PC-9 (cell line): ENCODE measurements at regions not wholly inside any gene's neighbourhood (a gene's known extent, or its start where the extent isn't known, plus 50 kb on each side); places are given as distances from the start of the nearest gene placed in this dataset.

Experiments
- BruUV-seq: library from RNA; stranded (reverse); fragments of 400-500 nt; replicated peaks from 2 replicates; lab custom pipeline; 2021; lab: Mats Ljungman, UMichigan
- CTCF ChIA-PET: fragments of 300-600 bp; sonication (Branson Sonifier 250); formaldehyde crosslinking; loops from one replicate; lab custom pipeline; 2022; ENCODE audit warnings: antibody characterized with exemption; lab: Charles Lee
- POLR2A ChIA-PET: fragments of 300-600 bp; sonication (Branson Sonifier 250); formaldehyde crosslinking; loops from one replicate; lab custom pipeline; 2022; ENCODE audit warnings: antibody characterized with exemption; ENCODE audit not compliant: unreplicated experiment; lab: Charles Lee
- DNase-seq, 2 experiments: peaks; one replicate each; pipeline versions ENCODE4 v3.0.0 to v3.0.0-alpha.2; 2015 to 2022; ENCODE audit warnings: mixed read lengths in 1 of 2
- H2AFZ ChIP-seq: fragments of 200-600 bp; sonication (generic); 2 replicates; pipeline ENCODE4 v1.8.1; 2017; ENCODE audit warnings: antibody characterized with exemption
- H3F3A ChIP-seq: fragments of 200-600 bp; sonication (generic); 2 replicates; pipeline ENCODE4 v1.8.1; 2017; ENCODE audit warnings: antibody characterized with exemption, mild to moderate bottlenecking, low read depth; ENCODE audit not compliant: insufficient read depth
- H3K27ac ChIP-seq: fragments of 200-600 bp; sonication (generic); 2 replicates; pipeline ENCODE4 v1.6.1; 2016; ENCODE audit warnings: mixed run types
- H3K27me3 ChIP-seq: fragments of 200-600 bp; sonication (generic); 2 replicates; pipeline ENCODE4 v1.6.1; 2016; ENCODE audit warnings: low read depth, mixed run types; ENCODE audit not compliant: insufficient read depth
- H3K36me3 ChIP-seq: fragments of 200-600 bp; sonication (generic); 2 replicates; pipeline ENCODE4 v1.6.1; 2016; ENCODE audit warnings: low read depth, mixed run types
- H3K4me1 ChIP-seq: fragments of 200-600 bp; sonication (generic); replicated peaks from 2 replicates; pipeline ENCODE4 v1.6.1; 2016; ENCODE audit warnings: mixed run types; ENCODE audit not compliant: insufficient read depth
- H3K4me2 ChIP-seq: fragments of 200-600 bp; sonication (generic); 2 replicates; pipeline ENCODE4 v1.6.1; 2017; ENCODE audit warnings: mixed run types
- H3K4me3 ChIP-seq: fragments of 200-600 bp; sonication (generic); 2 replicates; pipeline ENCODE4 v1.6.1; 2016; ENCODE audit warnings: mixed run types
- H3K79me2 ChIP-seq: fragments of 200-600 bp; sonication (generic); 2 replicates; pipeline ENCODE4 v1.6.1; 2017; ENCODE audit warnings: low read depth, mixed run types
- H3K9me2 ChIP-seq: fragments of 200-600 bp; sonication (generic); 2 replicates; pipeline ENCODE4 v1.8.1; 2017; ENCODE audit warnings: mild to moderate bottlenecking; ENCODE audit not compliant: insufficient read depth
- H3K9me3 ChIP-seq: fragments of 200-600 bp; sonication (generic); 2 replicates; pipeline ENCODE4 v1.8.1; 2016; ENCODE audit warnings: low read depth; ENCODE audit not compliant: insufficient read depth
- H4K20me1 ChIP-seq: fragments of 200-600 bp; sonication (generic); 2 replicates; pipeline ENCODE4 v1.8.1; 2017; ENCODE audit not compliant: insufficient read depth
- EZH2 ChIP-seq: fragments of 200-600 bp; sonication (generic); IDR thresholded peaks from 2 replicates; pipeline ENCODE4 v1.8.0; 2017; ENCODE audit warnings: antibody characterized with exemption, low read depth
- intact Hi-C: fragments of 100-400 bp; cut with micrococcal nuclease; formaldehyde crosslinking; loops from one replicate; pipeline ENCODE4 v1.10.0; 2022; ENCODE audit not compliant: unreplicated experiment
- TF ChIP-seq, protein P1 (sequence below): fragments of 200-600 bp; sonication (generic); conservative IDR thresholded peaks from 2 replicates; pipeline ENCODE4 v1.6.1; 2017; ENCODE audit warnings: mixed run types, antibody characterized with exemption, mild to moderate bottlenecking, moderate library complexity

DNA sequence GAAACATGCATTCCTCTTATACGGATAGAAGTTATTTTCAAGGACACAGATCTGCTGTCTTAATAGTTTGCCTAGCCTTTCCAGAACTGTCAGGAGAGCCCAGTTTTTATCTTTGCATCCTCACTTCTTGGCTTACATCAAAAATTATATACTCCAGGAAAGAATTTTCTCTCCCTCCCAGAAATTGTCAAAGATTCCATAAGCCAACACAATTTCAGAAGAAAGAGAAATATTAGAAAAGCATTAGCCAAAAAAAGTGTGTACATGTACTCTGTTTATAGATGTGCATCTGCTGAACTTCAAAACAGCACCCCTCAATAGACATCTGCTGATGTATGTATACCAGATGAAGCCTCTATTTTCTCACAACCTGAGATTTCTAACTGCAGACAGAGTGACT is 210.4 kb downstream of the METTL4 start:
- Histone ChIP-seq H3K27me3 (no peaks in the 10 kb centered on the region), H3K79me2 (no peaks in the 10 kb centered on the region), H3K36me3 (no peaks in the 10 kb centered on the region), H3K9me3 (no peaks in the 10 kb centered on the region), H3K4me3 (no peak overlapping the region), H4K20me1 (no peaks in the 10 kb centered on the region), H3K27ac (no peak overlapping the region), H3K4me1 (no peaks in the 10 kb centered on the region), H3F3A (no peaks in the 10 kb centered on the region), H3K9me2 (no peaks in the 10 kb centered on the region; the same call in 1 of the 2 replicates), H3K4me2 (no peak overlapping the region), H2AFZ (0 out of 2 replicates have a peak overlapping the region, but pooled peaks have one; percentile 9)
- no TSS peak for BruUV-seq
- CTCF ChIA-PET = no interaction called here
- intact Hi-C loops = no loop called here
- TF ChIP-seq EZH2 = no peak
- TF ChIP-seq, protein P1, sequence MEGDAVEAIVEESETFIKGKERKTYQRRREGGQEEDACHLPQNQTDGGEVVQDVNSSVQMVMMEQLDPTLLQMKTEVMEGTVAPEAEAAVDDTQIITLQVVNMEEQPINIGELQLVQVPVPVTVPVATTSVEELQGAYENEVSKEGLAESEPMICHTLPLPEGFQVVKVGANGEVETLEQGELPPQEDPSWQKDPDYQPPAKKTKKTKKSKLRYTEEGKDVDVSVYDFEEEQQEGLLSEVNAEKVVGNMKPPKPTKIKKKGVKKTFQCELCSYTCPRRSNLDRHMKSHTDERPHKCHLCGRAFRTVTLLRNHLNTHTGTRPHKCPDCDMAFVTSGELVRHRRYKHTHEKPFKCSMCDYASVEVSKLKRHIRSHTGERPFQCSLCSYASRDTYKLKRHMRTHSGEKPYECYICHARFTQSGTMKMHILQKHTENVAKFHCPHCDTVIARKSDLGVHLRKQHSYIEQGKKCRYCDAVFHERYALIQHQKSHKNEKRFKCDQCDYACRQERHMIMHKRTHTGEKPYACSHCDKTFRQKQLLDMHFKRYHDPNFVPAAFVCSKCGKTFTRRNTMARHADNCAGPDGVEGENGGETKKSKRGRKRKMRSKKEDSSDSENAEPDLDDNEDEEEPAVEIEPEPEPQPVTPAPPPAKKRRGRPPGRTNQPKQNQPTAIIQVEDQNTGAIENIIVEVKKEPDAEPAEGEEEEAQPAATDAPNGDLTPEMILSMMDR = no peak
- POLR2A ChIA-PET = no interaction called here
- no peak for DNase-seq

DNA sequence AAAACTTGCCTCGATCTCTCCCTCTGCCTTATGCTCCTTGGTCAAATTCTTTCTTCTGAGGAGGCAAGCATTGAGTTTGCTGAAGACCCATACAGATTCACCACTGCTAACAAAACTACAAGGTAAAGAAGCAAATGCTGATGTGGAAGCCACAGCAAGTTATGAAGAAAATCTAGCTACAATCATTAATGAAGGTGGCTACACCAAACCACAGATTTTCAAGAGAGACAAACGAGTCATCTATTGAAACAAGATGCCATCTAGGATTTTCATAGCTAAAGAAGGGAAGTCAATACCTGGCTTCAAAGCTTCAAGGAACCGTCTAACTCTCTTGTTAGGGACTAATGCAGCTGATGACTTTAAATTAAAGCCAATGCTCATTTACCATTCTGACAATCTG is 203.2 kb downstream of the METTL4 start:
- Histone ChIP-seq H3K79me2 (no peaks in the 10 kb centered on the region), H3K27me3 (no peaks in the 10 kb centered on the region), H4K20me1 (no peaks in the 10 kb centered on the region), H3K27ac (no peak overlapping the region), H3K4me1 (no peaks in the 10 kb centered on the region), H3K36me3 (no peaks in the 10 kb centered on the region), H3K4me3 (no peak overlapping the region), H3F3A (no peaks in the 10 kb centered on the region), H3K9me3 (no peaks in the 10 kb centered on the region), H3K4me2 (no peak overlapping the region), H3K9me2 (no peaks in the 10 kb centered on the region; the same call in 1 of the 2 replicates), H2AFZ (no peak overlapping the region)
- CTCF ChIA-PET = no interaction called here
- POLR2A ChIA-PET = no interaction called here
- no peak for DNase-seq
- no TSS peak for BruUV-seq
- TF ChIP-seq EZH2 = no peak
- TF ChIP-seq, protein P1 = no peak
- intact Hi-C loops = no loop called here

DNA sequence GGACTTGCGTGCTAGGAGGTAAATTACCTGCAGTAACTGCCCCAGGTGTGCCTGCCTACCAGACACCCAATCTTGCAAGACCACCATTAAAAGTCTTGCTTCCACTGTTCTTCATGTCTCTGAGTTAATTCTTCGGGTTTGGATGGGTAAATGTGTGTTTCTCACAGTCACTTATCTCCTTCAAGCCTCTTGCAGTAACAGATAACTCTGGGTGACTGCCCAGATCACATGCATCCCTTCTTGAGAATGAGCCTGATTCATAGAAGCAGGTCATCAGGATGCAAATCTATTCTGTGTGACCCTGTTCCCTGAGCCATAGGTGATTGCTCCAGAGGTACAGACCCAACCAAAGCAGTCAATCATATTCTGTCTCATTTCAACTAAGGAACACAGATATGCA is 194.6 kb downstream of the METTL4 start:
- Histone ChIP-seq H3K9me3 (no peaks in the 10 kb centered on the region; the same call in 1 of the 2 replicates), H4K20me1 (no peaks in the 10 kb centered on the region), H3K9me2 (no peaks in the 10 kb centered on the region), H3F3A (no peaks in the 10 kb centered on the region), H3K27me3 (no peaks in the 10 kb centered on the region), H3K36me3 (no peaks in the 10 kb centered on the region), H2AFZ (no peak overlapping the region), H3K4me1 (no peaks in the 10 kb centered on the region), H3K27ac (no peak overlapping the region), H3K4me3 (no peak overlapping the region), H3K4me2 (no peak overlapping the region), H3K79me2 (no peaks in the 10 kb centered on the region)
- no TSS peak for BruUV-seq
- TF ChIP-seq, protein P1 = no peak
- TF ChIP-seq EZH2 = no peak
- DNase-seq = no peak
- POLR2A ChIA-PET = no interaction called here
- intact Hi-C loops = no loop called here
- CTCF ChIA-PET = no interaction called here
